ENCODE measurements at regions not wholly inside any gene's neighbourhood (a gene's known extent, or its start where the extent isn't known, plus 50 kb on each side); places are given as distances from the start of the nearest gene placed in this dataset.
A peak's percentile ranks its signal among the peaks of the same experiment; 100 is the strongest.
"Not testable (repeated sequence)": the region's sequence is repeated elsewhere in the genome, so short reads cannot be mapped to it uniquely, and the experiment has no call there.

DNA sequence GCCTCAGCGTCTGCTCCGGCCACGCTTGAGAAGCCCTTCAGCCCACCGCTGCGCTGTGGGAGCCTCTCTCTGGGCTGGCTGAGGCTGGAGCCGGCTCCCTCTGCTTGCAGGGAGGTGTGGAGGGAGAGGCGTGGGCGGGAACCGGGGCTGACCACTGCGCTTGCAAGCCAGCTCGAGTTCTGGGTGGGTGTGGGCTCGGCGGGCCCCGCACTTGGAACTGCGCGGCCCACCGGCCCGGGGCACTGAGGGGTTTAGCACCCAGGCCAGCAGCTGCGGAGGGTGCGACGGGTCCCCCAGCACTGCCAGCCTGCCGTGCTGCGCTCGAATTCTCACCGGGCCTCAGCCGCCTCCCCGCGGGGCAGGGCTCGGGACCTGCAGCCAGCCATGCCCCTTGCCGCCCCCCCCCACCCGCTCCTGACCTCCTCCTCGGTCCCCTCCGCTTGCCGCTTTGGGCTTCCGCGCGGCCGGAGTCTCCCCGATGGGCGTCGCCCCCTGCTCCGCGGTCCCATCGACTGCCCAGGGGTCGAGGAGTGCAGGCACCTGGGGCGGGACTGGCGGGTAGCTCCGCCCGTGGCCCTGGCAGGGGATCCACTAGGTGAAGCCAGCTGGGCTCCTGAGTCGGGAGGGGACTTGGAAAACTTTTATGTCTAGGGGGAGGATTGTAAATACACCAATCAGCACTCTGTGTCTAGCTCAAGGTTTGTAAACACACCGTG lies 106.7 kb downstream of the RAP2B start:
- no peak for DNase-seq

DNA sequence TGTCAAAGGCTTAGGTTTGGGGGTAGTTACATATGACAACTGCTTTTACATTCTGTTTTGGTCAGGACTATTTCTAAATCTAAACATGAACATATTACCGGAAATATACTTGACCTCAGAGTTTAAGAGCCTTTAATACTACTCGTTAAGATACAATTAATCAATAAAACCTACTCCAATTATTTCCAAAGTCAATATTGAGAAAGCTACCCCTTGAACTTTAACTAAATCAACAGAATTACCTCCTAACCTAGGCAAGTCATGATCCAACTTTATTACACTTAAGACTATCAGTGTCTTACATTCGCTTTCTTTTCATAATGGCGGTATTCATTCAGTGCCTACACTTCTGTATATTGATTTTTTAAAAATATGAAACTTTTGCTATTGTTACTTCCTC lies 107.7 kb downstream of the RAP2B start:
- DNase-seq, result no peak

DNA sequence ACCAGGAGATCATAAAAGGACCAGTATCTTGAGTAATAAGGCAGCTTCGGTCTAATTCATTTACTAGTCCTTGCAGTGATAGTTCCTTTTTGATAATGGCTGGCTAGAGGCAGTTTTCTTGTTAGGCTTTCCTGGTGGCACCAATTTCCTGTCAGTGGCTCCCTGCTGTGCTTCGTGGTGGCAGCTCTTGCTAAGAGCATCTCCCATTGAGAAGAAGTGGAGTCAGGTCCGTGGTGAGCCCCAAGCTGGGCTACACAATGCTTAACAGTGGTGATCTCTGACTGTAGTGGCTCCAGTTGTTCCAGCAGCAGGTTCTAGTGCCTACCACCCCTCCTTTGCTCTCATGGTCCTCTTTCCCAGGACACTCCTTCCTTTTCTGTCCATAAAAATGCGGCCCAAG lies 111.2 kb downstream of the RAP2B start:
- peak; percentile 12 for DNase-seq

DNA sequence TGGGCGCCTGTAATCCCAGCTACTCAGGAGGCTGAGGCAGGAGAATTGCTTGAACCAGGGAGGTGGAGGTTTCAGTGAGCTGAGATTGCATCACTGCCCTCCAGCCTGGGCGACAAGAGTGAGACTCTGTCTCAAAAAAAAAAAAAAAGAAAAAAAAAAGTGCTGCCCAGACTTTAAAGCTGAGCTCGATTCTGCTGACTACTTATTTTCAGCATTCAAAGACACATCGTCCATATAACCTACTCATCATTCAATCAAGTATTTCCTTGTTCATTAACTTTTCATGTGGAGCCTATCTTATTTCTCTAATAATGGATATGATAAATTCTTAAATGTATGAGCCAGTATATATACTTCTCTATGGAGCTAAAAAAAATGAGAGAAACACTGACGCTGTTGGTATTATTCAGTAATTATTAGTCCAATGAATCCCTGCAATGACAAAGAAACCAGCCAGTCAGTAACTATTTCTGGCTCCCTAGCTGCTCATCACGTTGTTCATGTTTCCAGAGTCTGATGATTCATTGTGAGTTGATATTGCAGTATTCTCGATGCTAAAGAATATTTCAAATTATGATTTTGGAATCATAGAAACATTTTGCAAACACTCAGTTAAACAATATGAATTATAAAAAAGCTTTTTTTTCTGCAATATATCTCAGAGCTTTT lies 111.9 kb downstream of the RAP2B start:
- DNase-seq, result no peak

DNA sequence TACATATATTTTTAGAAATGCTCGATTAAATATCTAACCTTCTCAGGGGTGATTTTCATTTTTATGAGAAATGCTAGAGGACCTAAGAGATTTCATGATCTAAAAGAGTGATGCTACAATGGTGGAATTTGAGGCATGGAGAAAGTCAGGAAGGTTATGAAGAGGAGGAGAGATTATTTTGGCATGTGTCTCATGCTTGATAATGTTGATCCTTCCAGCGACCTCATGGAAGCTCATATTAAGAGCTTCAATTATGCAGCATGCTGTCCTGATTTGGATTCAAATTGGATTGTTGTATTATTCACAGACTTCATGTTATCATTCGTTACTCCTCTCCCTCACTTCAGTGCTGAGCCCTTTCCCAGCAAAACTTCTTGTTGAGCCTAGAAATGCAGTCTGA lies 112.5 kb downstream of the RAP2B start:
- DNase-seq, result no peak

DNA sequence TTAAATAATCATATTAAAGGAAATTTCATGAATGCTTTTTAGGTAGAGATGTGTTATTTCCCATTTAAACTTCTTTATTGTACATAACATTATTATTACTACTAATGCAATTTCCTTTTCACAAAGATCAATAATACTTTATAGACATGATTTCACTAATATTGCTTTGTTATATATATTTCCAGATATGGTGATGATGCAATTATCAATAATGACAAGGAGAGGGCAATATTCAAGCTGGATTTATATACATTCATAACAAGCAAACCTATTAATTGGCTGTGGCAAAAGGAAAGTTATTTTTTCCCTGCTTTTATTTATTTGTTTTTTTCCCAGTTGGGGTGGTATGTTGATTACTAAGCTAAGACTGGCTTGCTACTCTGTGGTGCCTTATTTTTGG lies 113.5 kb downstream of the RAP2B start:
- DNase-seq, result no peak

DNA sequence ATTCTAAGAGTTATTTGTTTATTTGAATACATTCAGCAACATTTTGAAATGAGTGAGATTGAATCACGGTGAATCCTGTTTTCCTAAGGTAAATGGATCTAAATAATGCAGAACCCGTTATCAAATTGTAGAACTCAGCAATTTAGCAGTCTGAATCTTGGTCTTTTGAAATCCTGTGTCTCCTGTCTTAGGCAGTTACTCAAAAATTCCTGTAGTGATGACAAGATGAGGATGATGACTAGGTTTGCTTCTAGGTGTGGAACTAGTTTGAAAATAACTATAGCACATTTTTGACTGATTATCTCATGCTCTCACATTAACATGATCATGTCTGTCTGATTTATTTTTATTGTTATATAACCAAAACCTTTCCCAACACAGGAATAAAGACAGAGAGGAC lies 115.0 kb downstream of the RAP2B start:
- no peak for DNase-seq

DNA sequence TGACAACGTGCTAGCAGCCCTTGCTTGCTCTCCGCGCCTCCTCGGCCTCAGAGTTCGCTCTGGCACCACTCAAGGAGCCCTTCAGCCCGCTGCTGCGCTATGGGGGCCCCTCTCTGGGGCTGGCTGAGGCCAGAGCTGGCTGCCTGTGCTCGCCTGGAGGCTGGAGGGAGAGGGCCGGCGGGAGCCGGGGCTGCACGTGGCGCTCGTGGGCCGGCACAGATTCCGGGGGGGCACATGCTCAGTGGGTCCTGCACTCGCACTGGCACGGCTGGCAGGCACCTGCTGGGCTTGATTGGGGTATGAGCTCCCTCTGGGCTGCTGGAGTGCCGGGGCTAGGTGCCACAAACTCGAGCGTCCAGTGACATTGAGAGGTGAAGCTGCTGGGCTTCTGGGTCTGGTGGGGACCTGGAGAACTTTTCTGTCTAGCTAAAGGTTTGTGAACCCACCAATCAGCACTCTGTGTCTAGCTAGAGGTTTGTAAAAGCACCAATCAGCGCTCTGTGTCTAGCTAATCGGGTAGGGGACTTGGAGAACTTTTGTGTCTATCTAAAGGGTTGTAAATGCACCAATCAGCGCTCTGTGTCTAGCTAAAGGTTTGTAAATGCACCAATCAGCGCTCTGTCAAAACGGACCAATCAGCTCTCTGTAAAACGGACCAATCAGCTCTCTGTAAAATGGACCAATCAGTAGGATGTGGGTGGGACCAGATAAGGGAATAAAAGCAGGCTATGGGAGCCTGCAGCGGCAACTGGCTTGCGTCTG lies 119.4 kb downstream of the RAP2B start:
- not testable (repeated sequence) for DNase-seq

DNA sequence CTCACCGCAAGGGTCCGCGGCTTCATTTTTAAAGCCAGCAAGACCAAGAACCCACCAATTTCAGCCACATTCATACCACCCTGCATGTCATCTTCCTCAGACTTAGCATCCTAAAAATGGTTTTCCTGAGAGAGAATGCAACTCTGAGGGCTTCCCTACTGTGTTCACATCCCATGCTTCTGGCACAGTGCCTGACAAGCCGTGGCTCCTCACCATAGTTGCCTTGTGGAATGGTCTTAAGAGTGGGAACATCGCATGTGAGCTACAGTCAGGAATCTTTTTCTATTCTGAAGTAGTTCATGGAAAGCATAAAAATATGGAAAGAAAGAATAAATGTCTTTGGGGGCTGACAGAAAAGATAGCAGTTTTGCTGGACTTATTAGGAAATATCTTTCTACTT lies 120.3 kb downstream of the RAP2B start:
- no peak for DNase-seq

DNA sequence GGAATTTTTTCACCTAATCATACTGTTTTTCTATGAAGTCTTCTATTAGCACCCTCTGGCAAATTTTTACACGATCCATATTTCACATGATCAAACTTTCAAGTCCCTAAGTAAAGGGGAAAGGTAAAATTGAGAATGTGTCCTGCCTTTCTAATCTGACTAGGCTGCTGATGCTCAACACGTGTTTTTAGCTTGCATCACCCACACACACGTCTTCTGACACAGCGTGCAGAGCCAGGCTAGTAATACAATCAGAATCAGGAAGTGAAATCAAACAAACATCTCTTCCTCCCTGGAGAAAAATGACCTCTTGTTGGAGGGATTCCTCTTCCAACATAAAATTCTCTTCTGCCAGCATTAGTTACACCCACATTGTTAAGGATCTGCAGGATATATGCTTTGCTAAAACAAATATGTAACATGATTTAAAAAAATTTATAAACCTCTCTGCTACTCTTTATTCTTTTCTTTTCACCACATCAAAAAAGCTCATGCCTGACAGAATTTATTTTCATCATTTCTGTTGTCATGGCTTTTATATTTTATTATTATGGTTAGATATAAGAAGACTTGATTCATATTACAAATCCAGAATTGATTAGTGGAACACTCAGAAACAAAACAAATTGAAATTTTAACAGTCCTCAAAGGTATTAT lies 122.4 kb downstream of the RAP2B start:
- DNase-seq, result peak; percentile 60

DNA sequence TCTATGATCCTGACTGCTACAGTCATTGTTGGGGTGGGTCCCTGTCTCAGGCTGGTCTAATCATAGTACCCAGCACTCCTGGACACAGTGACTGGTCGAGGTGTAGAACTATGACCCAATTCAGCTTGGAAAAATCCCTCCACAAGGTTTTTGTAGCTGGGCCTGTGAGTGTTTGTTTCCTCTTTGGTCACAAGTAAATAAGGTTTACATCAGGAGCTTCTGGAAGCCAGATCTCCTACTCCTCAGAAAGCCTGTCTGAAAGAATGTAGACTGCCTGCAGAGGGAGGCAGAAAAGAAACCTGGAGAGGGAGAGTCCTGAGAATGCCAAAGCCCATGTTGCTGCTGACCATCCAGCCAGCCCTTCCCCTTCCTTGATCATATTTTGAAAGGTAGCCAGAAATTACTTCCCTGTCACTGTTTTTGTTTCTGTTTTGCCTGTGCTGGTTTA lies 123.2 kb downstream of the RAP2B start:
- no peak for DNase-seq

DNA sequence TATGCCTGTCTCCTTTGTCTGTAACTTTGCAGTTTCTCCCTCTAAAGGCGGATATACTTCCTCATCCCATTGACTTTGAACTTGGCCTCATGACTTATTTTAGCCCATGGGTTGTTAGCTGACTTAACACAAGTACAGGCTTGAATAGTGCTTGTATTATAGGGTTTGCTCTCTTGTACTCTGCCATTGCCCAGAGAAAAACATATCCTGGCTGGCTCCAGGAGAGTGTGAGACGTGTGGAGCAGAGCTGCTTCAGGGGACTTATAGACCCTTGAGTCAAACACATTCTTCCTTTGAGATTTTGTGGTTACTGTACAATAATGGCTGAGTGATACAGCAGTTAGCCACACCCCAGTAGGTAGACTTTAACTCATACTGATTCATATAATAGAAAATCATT lies 124.0 kb downstream of the RAP2B start:
- DNase-seq, result no peak

DNA sequence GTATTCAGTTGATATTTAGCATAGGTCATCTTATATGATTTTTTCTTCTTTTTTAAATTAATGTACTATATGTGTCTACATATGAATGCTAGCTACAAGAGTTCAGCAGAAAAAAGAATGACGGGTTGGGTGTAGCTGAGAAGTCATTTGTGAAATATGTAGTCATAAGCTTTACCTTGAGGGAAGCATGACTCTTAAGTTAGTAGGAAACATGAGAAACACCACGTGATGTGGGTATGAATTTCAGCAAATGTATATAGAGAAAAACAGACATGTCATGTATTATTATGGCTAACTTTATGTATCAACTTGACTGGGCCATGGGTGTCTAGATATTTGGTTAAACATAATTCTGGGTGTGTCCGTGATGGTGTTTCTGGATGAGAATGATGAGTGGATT lies 125.0 kb downstream of the RAP2B start:
- DNase-seq, result no peak

DNA sequence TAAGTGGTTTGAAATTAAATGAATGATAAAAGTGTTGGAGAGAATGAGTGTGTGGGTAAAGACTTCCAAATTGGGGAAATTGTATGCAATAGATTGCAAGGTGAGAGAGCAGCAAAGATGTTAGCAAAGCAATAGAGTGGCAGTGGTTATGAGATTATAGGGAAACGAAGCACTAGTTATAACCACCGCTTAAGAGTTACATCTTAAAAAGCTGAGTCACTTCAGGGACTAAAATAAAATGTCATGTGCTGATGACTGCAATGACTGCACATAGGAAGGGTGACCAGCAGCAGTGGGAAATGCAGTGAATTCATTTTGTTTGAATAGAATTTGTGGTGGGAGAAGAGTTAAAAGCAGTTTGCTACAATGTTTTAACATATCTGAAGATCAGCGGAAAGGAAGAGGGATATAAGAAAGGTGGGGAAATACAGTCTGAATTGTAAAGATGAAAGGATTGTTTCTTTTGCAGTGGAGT lies 127.3 kb downstream of the RAP2B start:
- no peak for DNase-seq

DNA sequence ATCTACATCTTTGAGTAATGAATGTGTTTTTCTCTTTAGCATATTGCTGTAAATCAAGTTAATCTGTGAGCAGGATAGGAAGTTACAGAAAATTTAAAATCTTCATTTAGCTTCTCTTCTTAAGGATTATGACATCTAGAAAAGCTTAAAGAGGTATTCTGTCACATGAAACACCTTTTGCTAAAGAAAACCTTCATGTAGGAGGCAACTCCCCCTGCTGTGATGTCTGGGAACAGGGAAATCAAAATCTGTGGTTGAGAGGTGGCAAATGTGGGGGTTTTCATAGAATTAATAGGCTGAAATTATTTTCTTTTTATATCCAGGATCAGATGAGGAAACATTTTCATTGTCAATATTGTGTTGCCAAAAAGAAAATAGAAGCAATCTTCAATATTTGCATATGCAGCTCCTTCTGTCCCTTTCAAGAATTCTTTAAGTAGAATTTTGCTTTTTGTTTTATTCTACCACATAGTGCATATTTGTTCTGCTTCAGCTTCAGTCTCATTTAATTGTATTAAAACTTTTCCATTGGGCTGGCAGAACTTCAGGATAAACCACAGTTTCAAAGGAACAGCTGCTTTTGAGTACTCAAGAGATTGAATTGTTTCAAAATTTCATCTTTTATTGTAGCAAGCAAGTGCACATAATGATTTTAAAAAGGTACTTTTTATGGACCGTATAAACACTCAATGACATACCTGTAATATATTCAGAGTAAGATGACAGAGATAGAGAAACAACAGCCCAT lies 128.4 kb downstream of the RAP2B start:
- DNase-seq, result peak; percentile 50

DNA sequence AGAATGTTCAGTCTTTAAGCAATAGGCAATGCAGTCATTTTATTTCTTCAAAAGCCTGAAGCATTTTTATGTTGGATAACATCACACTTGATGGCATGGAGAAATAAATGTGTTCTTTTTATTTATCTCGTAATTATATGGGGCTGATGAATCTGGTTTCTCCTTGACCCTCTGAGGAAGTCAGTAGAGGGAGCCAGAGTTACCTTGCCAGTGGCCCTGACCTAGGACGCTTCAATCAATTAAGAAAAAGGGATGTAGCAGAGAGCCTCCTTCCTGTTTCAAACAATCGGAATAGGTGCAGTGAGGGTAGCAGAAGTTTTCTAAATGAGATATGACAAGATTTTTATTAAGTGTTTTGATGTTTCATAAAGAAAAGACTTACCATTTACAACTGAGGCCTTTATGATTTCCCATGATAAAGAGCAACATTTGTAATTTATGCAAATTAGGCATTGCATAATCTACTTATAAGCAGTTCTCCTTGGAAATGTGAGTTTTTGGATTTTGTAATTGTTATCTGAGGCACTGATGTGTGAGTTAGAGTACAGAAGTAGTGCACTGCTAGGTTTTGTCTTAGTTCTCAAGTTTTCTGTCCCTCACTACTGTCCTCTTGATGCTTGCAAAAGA lies 129.1 kb downstream of the RAP2B start:
- peak; percentile 38 for DNase-seq

DNA sequence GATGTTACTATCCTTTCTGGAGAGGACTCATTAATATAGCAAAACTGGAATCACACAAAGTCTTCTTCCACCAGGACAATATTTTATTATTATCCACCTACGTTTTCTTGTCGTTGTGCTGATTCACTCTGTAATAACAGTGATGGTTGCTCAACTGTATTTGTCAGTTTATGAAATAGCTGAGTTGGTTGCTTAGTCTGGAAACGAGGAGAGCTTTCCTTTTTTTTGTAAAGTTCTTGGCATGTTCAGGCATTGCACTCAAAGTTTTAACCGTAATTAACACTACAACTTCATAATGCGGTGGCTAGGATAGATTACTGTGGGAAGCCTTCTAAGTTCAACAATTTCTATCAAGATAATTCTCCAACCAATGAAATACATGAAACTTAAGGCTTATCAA lies 131.2 kb downstream of the RAP2B start:
- DNase-seq, result no peak

DNA sequence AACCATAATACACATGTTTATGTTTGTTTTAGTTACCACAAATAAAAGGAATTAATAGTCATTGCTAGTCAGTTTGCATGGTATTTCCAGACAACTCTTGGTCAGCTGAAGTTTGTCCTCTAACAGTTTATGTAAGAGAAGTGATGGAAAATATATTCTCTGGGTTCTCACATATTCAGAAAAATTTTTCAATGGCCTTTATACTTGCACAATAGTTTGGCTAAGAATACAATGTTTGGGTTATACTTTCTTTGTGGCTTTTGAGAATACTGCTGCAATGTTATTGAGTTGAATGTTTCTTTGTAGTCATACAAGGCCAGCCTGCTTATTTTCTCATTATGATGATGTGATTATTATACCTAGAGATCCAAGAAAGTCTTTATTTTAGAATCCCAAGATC lies 133.9 kb downstream of the RAP2B start:
- DNase-seq, result no peak

DNA sequence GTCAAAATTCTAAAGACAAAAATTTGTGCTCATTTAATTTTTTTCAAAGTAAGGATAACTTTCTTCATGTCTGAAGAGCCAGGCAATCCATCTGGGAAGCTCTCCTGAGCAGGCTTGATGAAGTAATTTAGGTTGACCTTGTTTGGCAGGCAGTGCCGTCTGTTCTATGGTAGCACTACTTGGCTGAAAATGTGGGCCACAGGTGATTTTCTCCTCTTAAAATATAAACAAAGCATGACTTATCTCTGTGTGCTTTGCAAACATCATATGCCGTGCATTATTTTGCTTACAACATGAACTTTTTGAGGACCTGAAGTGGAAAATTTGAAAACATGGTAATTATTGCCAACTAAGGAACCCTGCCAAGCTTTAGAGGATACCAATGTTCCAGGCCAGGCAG lies 143.2 kb downstream of the RAP2B start:
- no peak for DNase-seq

DNA sequence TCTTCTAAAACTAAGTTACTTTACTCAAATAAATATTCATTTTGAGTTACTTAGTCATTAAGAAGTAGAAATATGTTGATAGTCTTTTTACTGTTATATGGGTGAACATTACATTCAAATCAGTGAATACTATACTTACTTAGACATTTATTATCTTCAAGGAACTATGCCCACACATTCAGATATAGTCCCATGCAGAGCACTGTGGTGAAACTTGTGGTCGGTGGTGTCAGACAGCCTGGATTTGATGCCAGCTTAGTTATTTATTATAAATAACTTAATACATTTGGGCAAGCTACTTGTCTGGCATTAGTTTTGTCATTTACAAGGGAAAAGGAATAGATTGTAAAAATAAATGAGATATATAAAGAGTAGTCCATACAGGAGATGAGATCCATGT lies 149.5 kb downstream of the RAP2B start:
- no peak for DNase-seq

DNA sequence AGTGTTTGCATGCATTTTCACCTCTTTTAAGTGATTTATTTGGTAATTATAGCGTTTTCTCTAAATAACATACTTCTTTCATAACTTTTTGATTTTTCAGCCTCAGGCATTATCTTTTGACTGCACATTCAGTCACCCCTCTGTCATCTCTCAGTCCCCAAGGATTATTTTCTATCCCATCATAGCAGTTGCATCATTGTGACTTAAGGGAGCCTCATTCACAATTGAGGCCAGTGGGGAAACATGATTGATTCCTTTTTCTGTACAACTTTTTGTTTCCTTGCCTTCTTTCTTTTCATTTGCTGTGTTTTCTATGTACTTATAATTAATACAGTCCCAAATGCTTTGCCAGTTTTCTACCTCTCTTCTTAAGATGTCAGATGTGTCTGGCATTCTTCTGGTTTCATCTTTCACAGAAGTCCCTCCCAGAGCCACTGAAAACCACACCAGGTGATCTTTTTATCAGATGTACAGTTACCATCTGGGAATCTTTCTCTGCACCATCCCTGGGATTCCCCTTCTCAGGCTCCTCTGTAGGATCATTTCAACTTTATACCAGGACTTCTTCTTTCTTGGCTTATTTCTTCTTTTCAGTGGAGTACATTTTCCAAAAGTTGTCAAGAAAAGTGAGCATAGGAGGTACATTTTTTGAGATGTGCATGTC lies 151.4 kb downstream of the RAP2B start:
- DNase-seq, result no peak

DNA sequence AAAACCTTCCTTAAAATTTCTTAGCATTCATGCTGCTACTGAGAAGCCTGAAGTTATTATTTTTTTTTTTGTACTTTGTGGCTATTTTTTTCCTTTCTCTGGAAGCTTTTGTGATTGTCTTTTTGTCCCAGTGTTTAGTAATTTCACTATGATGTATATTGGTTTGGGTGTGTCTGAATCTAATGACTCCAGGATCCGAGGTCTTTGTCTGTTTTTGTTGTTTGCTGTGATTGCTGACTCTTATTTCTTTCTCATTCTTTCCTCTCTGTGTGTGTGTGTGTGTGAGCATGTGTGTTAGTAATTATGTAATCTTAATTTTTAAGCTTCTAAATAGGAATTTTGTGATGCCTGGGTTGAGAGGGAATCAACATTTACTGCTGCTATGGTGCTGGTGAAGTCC lies 152.0 kb downstream of the RAP2B start:
- no peak for DNase-seq
